Fibroblast of mammary gland (primary cell): ENCODE measurements at regions not wholly inside any gene's neighbourhood (a gene's known extent, or its start where the extent isn't known, plus 50 kb on each side); places are given as distances from the start of the nearest gene placed in this dataset.

Experiments used
- DNase-seq: peaks from one replicate; pipeline ENCODE4 v3.0.0-alpha.2; 2010; ENCODE audit warnings: low read depth
- H3K4me3 ChIP-seq: 2 replicates; pipeline ENCODE4 v1.5.1; 2011; ENCODE audit warnings: low read depth, mild to moderate bottlenecking, low read length, moderate library complexity; ENCODE audit not compliant: control insufficient read depth
- TF ChIP-seq, protein P1 (sequence below): conservative IDR thresholded peaks from 2 replicates; pipeline ENCODE4 v1.5.1; 2011; ENCODE audit warnings: low read depth, low read length, inconsistent platforms; ENCODE audit not compliant: control insufficient read depth, insufficient read depth

DNA sequence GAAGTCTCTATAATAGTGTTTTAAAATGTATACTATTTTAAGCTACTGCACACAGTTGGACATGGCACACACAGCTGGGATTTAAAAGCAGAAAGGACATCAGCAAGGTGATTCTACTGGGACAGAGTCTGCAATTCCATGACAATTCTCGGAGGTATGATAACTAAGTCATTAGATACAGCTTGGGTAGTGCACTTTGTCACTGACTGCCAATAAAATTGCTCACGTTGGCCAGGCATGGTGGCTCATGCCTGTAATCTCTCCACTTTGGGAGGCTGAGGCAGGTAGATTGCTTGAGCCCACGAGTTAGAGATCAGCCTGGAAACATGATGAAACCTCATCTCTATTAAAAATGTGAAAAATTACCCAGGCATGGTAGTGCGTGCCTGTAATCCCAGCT is 134.1 kb upstream of the SATB2 start:
- no peak overlapping the region for H3K4me3 ChIP-seq
- TF ChIP-seq, protein P1, sequence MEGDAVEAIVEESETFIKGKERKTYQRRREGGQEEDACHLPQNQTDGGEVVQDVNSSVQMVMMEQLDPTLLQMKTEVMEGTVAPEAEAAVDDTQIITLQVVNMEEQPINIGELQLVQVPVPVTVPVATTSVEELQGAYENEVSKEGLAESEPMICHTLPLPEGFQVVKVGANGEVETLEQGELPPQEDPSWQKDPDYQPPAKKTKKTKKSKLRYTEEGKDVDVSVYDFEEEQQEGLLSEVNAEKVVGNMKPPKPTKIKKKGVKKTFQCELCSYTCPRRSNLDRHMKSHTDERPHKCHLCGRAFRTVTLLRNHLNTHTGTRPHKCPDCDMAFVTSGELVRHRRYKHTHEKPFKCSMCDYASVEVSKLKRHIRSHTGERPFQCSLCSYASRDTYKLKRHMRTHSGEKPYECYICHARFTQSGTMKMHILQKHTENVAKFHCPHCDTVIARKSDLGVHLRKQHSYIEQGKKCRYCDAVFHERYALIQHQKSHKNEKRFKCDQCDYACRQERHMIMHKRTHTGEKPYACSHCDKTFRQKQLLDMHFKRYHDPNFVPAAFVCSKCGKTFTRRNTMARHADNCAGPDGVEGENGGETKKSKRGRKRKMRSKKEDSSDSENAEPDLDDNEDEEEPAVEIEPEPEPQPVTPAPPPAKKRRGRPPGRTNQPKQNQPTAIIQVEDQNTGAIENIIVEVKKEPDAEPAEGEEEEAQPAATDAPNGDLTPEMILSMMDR = no peak
- no peak for DNase-seq

DNA sequence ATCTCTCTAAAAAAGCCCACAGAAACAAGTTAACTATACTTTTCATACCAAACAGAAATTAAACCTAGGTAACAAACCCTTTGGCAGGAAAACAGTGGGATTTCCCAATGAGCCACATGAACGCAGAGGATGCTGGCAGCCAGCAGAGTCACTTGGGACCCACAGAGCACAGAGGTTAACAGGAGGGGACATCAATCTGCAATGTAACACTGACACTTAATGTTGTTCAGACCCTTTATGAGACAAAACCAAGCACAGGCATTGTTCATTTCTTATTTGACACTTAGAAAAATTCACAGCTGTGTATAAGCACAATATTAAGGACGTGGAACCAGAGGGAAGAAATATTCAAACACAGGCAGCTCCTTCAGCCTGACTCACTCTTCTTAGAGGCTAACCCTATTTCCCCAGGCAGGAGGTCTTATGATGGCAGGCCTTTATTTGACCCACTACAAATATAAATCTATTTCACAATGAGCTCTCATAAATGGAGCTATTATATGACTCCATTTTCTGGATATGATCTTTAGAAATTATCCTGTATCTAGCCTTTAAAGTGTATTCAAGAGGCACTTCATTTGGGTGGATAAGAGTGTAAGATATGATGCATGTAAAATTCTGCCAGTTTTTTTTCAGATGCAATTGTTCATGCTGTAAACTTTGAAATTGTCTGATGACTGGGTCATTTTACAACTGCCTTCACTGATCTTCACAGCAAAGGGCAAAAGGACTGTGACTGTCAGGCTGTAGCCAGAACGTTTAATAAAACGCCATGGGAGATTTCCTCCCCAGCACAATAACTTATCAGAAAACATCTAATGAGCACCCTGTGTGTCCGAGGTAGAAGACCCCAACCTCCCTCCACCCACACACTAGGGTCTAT is 132.8 kb upstream of the SATB2 start:
- TF ChIP-seq, protein P1 = no peak
- DNase-seq = no peak
- no peak overlapping the region for H3K4me3 ChIP-seq

DNA sequence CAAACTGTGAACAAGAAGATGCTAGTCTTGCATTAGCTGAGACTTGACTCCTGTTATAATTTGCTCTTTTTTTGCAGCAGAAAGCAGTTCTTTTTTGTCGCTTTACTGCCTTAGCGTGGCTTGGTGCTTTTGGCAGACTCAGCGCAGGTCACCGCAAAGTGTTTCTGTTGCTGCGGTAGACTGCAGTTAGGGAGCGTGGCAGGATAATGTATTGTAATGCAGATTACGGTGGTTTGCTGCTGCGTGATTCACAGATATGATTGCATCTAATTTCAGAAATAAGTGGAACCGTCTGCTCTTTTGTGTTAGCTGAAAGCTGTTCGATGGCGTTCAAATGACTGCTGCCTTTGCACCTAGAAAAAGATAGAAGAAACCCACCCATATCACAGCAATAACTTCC is 131.6 kb upstream of the SATB2 start:
- no peak overlapping the region for H3K4me3 ChIP-seq
- DNase-seq = no peak
- TF ChIP-seq, protein P1 = no peak

DNA sequence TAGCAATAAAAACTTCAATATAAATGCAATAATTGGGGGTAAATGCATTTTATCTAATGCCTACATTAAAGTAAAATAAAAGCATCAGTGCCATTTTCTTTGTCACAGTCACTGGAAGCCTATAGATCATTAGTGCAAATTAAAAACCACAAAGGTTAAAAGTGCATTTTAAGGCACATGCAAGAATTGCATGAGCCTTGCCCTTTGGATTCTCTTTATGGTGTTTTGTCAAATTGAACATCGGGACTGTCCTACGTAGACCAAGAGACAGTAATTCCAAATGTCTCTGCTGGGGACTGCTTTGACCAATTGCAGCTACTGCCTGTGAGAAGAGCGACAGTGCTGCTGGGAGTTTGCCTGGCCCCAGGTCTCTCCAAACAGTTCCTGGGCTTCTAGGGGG is 130.3 kb upstream of the SATB2 start:
- TF ChIP-seq, protein P1 = no peak
- no peak for DNase-seq
- H3K4me3 ChIP-seq = no peak overlapping the region

DNA sequence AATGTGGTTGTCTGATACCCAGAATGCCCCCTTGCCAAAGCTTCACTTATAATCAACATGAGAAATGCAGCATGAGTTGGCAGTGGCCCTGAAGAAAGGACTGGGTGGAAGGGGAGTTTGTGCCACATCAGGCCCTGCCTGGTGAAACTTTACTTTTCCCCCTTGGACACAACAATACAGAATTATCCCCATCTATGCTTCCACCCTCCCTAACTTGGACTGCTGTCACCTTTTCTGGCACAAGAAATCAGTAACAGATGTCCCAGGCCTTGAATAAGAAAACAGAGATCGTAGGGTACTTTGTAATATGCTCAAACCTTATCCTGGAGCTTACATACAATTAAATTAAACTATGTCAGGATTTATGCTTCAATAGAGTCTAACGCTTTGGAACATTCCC is 128.9 kb upstream of the SATB2 start:
- DNase-seq = no peak
- TF ChIP-seq, protein P1 = no peak
- H3K4me3 ChIP-seq = no peak overlapping the region

DNA sequence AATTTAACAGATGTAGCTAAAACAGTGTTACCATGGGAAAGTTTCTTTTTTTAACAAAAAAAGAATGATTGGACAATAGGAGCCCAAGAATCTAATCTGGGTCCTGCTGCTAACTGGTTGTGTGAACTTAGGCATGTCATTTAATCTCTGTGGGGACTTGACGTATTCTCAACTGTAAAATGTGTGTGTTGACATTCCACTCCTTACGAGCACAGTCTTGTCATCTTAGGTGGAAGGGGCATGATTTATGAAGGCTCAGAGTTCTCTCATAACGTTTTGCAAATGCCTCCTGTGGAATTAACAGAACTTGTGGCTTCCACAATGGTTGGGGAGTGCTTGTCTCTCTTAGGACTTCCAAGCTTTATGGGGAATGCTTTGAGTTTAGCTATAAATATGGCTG is 125.9 kb upstream of the SATB2 start:
- TF ChIP-seq, protein P1 = no peak
- DNase-seq = no peak
- no peak overlapping the region for H3K4me3 ChIP-seq

DNA sequence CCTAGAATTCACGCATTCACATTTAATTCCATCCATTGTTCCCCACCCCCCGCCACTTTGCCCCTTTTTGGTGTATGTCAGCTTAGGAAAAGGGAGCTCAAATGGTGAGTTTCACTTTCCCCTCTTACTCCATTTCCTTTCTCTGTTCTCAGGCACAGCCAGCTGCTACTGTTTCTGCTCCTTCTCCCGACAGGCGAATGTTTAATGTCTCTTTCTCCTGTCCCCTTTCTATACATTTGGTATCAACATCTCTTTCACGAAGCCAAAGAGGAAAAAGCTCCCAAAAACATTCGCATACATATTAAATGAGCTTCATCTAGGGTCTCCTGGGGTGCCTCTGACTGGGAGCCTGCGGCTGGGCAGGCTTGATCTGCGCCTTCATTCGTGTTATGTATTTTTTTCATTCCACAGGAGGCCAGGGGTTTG is 124.2 kb upstream of the SATB2 start:
- TF ChIP-seq, protein P1 = no peak
- H3K4me3 ChIP-seq = no peak overlapping the region
- no peak for DNase-seq
